ENCODE measurements at regions not wholly inside any gene's neighbourhood (a gene's known extent, or its start where the extent isn't known, plus 50 kb on each side); places are given as distances from the start of the nearest gene placed in this dataset.

DNA sequence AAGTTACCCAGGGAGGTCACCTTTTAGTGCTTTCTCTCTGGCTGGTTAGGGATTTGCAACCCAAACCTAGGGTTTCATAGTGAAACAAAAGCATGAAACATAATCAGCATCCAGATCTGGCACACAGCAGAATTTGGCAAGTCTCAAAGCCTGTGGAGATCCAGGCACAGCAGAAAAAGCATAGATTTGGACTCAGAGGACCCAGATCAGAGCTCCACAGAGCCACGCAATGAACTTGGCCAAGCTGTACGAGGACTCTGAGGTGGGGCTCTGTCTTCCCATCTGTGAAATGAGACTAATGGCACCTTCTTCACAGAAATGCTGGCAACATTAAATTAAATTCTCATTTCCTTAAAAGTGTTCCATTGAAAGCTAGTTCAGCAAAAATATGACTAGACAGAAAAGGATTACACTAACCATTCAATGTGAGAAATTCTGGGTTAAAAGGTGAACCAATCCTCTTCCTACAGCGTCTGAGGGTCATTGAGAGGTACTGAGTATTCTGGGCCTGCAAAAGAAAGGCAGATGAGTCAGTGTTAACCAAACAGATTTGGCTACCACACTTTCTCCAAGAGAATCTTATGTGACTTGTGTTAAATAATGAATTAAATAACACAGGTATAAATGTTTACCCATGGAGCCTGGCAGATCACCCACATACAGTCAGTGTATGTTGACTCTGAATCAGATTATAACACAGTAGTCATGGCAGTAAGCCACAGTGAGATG lies 266.3 kb downstream of the MREG start:
- intact Hi-C loops (cut with DNase I): no loop called here

DNA sequence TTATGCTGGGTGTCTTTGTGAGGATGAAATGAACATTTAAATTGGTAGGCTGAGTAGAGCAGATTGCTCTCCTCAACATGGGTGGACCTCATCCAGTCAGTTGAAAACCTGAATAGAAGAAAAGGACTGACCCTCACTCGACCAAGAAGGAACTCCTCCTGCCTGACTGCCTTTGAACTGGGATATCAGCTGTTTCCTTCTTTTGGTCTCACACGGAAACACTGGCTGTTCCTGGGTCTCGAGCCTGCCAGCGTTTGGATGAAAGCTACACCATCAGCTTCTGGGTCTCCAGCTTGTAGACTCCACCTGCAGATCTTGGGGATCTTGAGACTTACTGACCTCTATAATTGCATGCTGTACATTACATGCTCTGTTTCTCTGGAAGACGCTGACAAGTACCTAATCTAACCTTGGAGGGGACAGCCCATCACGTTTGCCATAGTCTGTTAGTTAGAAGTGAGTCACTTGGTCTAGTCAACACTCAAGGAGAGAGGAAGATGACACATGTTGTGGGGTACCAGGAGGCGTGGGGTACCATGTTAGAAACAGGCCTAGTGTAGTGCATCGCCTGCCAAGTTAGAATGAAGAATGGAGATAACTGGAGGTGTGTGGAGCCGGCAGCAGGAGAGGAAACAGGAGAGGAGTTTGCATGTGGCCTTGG lies 267.0 kb downstream of the MREG start:
- ATAC-seq: no peak
- peaks cover 0 to 56% (median 21%) of the 10 kb centered on the region in 4 donors for H3K4me1 ChIP-seq
- peak overlapping the region in 1 of 3 donors; percentile 95 for H3K27ac ChIP-seq
- 55% methylated on average over 7 of the region's 9 CpGs for WGBS (ENCODE audit: insufficient coverage, low coverage, low lambda C conversion rate, missing lambda C conversion rate)
- H3K4me3 ChIP-seq: no peak overlapping the region
- intact Hi-C loops (cut with DNase I): no loop called here
- H3K9me3 ChIP-seq: no peaks in the 10 kb centered on the region
- no peaks in the 10 kb centered on the region for H3K36me3 ChIP-seq
- TF ChIP-seq, protein P1, sequence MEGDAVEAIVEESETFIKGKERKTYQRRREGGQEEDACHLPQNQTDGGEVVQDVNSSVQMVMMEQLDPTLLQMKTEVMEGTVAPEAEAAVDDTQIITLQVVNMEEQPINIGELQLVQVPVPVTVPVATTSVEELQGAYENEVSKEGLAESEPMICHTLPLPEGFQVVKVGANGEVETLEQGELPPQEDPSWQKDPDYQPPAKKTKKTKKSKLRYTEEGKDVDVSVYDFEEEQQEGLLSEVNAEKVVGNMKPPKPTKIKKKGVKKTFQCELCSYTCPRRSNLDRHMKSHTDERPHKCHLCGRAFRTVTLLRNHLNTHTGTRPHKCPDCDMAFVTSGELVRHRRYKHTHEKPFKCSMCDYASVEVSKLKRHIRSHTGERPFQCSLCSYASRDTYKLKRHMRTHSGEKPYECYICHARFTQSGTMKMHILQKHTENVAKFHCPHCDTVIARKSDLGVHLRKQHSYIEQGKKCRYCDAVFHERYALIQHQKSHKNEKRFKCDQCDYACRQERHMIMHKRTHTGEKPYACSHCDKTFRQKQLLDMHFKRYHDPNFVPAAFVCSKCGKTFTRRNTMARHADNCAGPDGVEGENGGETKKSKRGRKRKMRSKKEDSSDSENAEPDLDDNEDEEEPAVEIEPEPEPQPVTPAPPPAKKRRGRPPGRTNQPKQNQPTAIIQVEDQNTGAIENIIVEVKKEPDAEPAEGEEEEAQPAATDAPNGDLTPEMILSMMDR (IDR thresholded peaks at IDR 0.05): no peak
- TF ChIP-seq POLR2A (IDR thresholded peaks at IDR 0.05): no peak
- DNase-seq: no peak
- H3K27me3 ChIP-seq: no peaks in the 10 kb centered on the region

More for the DNA sequence above, 266.3 kb downstream of the MREG start:
- H3K27ac ChIP-seq: peak overlapping the region; percentile 79 to 95 (median 90)
- H3K9me3 ChIP-seq: no peaks in the 10 kb centered on the region
- ATAC-seq: peak in 3 of 4 donors; percentile 1 to 31 (median 2)
- 29% methylated on average over 3 of the region's 3 CpGs for WGBS (ENCODE audit: insufficient coverage, low coverage, low lambda C conversion rate, missing lambda C conversion rate)
- DNase-seq: peak in 1 of 3 donors; percentile 65
- H3K36me3 ChIP-seq: no peaks in the 10 kb centered on the region
- H3K4me3 ChIP-seq: no peak overlapping the region
- peaks cover 0 to 63% (median 21%) of the 10 kb centered on the region in 4 donors for H3K4me1 ChIP-seq
- TF ChIP-seq POLR2A (IDR thresholded peaks at IDR 0.05): no peak
- TF ChIP-seq, protein P1 (IDR thresholded peaks at IDR 0.05): no peak
- no peaks in the 10 kb centered on the region for H3K27me3 ChIP-seq

DNA sequence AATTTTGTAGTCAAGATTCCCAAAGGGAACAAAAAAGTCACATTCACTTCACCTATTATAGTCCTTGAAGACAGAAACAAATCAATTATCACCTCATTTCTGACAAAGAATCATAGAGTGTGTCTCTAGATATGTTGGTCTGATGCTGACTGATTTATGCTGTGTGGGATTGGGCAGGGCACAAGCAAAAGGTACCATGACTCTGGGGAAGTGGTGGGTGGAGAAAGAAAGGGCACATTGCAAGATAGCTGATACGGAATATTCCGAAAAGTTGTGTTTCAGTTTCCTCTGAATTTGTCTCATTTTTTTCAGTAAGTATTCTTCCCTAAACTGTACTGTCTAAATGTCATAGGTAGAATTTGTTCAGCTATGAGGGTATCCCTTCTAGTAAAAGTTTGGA lies 268.0 kb downstream of the MREG start:
- DNase-seq (no peak), ATAC-seq (no peak)
- Histone ChIP-seq H3K27ac (no peak overlapping the region), H3K9me3 (no peaks in the 10 kb centered on the region), H3K4me3 (no peak overlapping the region), H3K36me3 (no peaks in the 10 kb centered on the region), H3K4me1 (peaks cover 0 to 46% (median 16%) of the 10 kb centered on the region in 4 donors), H3K27me3 (no peaks in the 10 kb centered on the region)
- WGBS (ENCODE audit: insufficient coverage, low coverage, low lambda C conversion rate, missing lambda C conversion rate): 84% methylated on average over 2 of the region's 2 CpGs
- intact Hi-C loops (cut with DNase I): no loop called here
- TF ChIP-seq, protein P1 (IDR thresholded peaks at IDR 0.05): no peak
- no peak for TF ChIP-seq POLR2A (IDR thresholded peaks at IDR 0.05)

DNA sequence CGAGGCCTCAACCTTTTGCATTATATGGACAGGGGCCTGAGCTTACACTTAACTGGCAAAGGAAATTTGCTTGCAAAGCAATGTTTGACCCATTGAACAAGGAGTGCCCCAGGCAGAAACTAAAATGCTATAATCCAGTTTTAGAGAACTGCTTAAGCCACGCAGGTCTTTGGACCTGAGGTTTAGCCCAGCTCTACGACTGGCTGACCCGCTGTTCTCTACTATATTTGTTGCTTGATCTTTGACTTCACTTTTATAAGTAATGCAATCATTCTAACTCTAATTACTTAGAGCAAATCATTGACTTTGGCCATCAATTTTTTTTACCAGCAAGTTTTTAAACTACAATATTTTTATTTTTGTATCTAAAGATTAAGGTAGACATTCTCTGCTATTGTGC lies 268.8 kb downstream of the MREG start:
- intact Hi-C loops (cut with DNase I): no loop called here
- H3K27ac ChIP-seq: no peak overlapping the region
- WGBS (ENCODE audit: insufficient coverage, low coverage, low lambda C conversion rate, missing lambda C conversion rate): 33% methylated on average over 3 of the region's 4 CpGs
- H3K9me3 ChIP-seq: no peaks in the 10 kb centered on the region
- no peak for ATAC-seq
- no peak for DNase-seq
- H3K4me3 ChIP-seq: no peak overlapping the region
- no peaks in the 10 kb centered on the region for H3K36me3 ChIP-seq
- H3K27me3 ChIP-seq: no peaks in the 10 kb centered on the region
- TF ChIP-seq POLR2A (IDR thresholded peaks at IDR 0.05): no peak
- TF ChIP-seq, protein P1 (IDR thresholded peaks at IDR 0.05): no peak
- peaks cover 0 to 40% (median 13%) of the 10 kb centered on the region in 4 donors for H3K4me1 ChIP-seq

Data from right lobe of liver (tissue), 6 donors.